Glutamatergic neuron (in vitro differentiated cells): ENCODE measurements at regions not wholly inside any gene's neighbourhood (a gene's known extent, or its start where the extent isn't known, plus 50 kb on each side); places are given as distances from the start of the nearest gene placed in this dataset.

Source experiments
- DNase-seq: peaks from one replicate; pipeline ENCODE4 v3.0.0; 2022
- H3K27ac Mint-ChIP-seq: one replicate; pipeline ENCODE4 v1.8.0; 2020; ENCODE audit warnings: mild to moderate bottlenecking, mixed read lengths, inconsistent platforms; ENCODE audit not compliant: unreplicated experiment
- H3K27me3 Mint-ChIP-seq: one replicate; pipeline ENCODE4 v1.8.0; 2020; ENCODE audit warnings: mild to moderate bottlenecking, moderate library complexity, mixed read lengths, inconsistent platforms; ENCODE audit not compliant: unreplicated experiment
- H3K36me3 Mint-ChIP-seq: one replicate; pipeline ENCODE4 v1.8.0; 2020; ENCODE audit warnings: mild to moderate bottlenecking, mixed read lengths, inconsistent platforms; ENCODE audit not compliant: unreplicated experiment
- H3K4me1 Mint-ChIP-seq: one replicate; pipeline ENCODE4 v1.8.0; 2020; ENCODE audit warnings: mild to moderate bottlenecking, low read depth, mixed read lengths, inconsistent platforms; ENCODE audit not compliant: unreplicated experiment
- H3K4me3 Mint-ChIP-seq: one replicate; pipeline ENCODE4 v1.8.0; 2020; ENCODE audit warnings: mild to moderate bottlenecking, mixed read lengths, inconsistent platforms; ENCODE audit not compliant: unreplicated experiment
- H3K9me3 Mint-ChIP-seq: one replicate; pipeline ENCODE4 v1.8.0; 2020; ENCODE audit warnings: mild to moderate bottlenecking, moderate library complexity, mixed read lengths, inconsistent platforms; ENCODE audit not compliant: unreplicated experiment
- TF ChIP-seq, protein P1 (sequence below): fragments of 200-600 bp; sonication (generic); IDR thresholded peaks from one replicate; pipeline ENCODE4 v1.5.0; 2021; ENCODE audit not compliant: partially characterized antibody, unreplicated experiment

GRCh38 chr1:81050390-81050789 is 750.3 kb upstream of the ADGRL2 start:
- H3K9me3 Mint-ChIP-seq, result no peaks in the 10 kb centered on the region

DNA sequence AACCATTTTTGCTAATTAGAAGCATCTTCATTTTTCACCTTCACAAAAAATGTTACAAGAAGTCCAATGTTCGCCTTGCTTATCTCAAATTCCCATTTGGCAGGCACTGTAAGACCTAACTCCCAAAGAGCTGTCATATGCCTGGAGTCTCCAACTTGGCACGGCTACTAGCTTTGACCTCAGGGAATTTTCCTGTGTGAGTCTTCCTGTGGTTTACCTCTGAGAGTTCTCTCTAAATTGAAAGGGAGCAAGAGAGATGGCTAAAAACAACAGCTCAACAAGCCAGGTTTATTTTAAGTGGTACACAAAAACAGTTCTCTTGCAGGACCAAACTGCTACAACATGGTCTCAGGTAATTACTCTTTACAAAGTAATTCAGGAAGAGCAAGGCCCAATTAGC is 756.0 kb upstream of the ADGRL2 start:
- H3K4me3 Mint-ChIP-seq, result no peak overlapping the region
- TF ChIP-seq, protein P1, sequence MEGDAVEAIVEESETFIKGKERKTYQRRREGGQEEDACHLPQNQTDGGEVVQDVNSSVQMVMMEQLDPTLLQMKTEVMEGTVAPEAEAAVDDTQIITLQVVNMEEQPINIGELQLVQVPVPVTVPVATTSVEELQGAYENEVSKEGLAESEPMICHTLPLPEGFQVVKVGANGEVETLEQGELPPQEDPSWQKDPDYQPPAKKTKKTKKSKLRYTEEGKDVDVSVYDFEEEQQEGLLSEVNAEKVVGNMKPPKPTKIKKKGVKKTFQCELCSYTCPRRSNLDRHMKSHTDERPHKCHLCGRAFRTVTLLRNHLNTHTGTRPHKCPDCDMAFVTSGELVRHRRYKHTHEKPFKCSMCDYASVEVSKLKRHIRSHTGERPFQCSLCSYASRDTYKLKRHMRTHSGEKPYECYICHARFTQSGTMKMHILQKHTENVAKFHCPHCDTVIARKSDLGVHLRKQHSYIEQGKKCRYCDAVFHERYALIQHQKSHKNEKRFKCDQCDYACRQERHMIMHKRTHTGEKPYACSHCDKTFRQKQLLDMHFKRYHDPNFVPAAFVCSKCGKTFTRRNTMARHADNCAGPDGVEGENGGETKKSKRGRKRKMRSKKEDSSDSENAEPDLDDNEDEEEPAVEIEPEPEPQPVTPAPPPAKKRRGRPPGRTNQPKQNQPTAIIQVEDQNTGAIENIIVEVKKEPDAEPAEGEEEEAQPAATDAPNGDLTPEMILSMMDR, result no peak
- H3K36me3 Mint-ChIP-seq, result no peaks in the 10 kb centered on the region
- no peaks in the 10 kb centered on the region for H3K4me1 Mint-ChIP-seq
- no peak overlapping the region for H3K27ac Mint-ChIP-seq
- no peaks in the 10 kb centered on the region for H3K27me3 Mint-ChIP-seq
- no peak for DNase-seq
- peaks cover under 1% of the 10 kb centered on the region for H3K9me3 Mint-ChIP-seq

More at GRCh38 chr1:81050390-81050789, 750.3 kb upstream of the ADGRL2 start:
- peaks cover 3% of the 10 kb centered on the region for H3K4me1 Mint-ChIP-seq
- H3K27ac Mint-ChIP-seq, result no peak overlapping the region
- H3K27me3 Mint-ChIP-seq, result no peaks in the 10 kb centered on the region
- no peaks in the 10 kb centered on the region for H3K36me3 Mint-ChIP-seq
- TF ChIP-seq, protein P1, result no peak
- no peak overlapping the region for H3K4me3 Mint-ChIP-seq
- no peak for DNase-seq

DNA sequence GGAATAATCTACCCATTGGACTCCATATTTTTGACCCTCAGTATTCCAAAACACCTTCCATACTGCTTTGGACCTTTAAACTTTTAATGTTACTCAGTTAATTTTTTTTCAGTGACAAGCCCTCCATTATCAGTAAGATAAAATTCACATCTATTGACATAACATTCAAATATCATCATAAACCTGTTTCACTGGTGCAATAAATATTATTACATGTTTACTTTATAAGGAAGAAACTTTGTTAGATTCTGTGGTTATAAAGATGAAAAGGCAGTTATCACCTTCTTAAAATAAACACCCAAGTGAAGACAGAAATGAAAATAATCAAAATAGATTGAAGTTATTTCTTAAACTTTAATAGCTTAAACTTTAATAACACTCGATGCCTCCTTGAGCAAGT is 758.5 kb upstream of the ADGRL2 start:
- H3K27me3 Mint-ChIP-seq, result no peaks in the 10 kb centered on the region
- DNase-seq, result no peak
- no peaks in the 10 kb centered on the region for H3K36me3 Mint-ChIP-seq
- H3K9me3 Mint-ChIP-seq, result peaks cover 2% of the 10 kb centered on the region
- H3K4me3 Mint-ChIP-seq, result no peak overlapping the region
- TF ChIP-seq, protein P1, result no peak
- no peaks in the 10 kb centered on the region for H3K4me1 Mint-ChIP-seq
- H3K27ac Mint-ChIP-seq, result no peak overlapping the region

GRCh38 chr1:81034291-81034690 is 766.4 kb upstream of the ADGRL2 start:
- H3K4me3 Mint-ChIP-seq, result no peak overlapping the region
- TF ChIP-seq, protein P1, result no peak
- no peaks in the 10 kb centered on the region for H3K4me1 Mint-ChIP-seq
- H3K9me3 Mint-ChIP-seq, result peaks cover 2% of the 10 kb centered on the region
- no peaks in the 10 kb centered on the region for H3K27me3 Mint-ChIP-seq
- peaks cover 5% of the 10 kb centered on the region for H3K36me3 Mint-ChIP-seq
- DNase-seq, result no peak
- H3K27ac Mint-ChIP-seq, result no peak overlapping the region

DNA sequence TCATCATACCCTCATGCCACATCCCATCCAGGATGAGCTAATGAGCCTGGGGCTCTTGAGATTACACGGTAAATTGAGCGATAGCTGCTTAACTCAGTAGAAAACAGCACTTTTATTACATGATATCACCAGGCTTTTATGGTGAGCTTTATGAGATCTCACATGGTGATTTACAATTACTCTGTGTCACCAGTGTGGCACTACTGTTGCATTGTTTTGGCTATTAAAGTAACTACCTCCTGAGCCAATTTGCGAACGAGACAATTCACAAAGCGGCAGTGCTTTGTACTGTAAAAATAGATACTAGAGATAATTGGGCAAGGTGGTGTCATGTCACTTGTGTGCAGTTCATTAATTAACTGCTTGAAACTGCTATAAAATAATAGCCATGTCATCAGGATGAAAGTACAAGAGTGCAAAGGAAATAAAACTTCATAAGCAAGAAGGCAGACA is 767.7 kb upstream of the ADGRL2 start:
- peaks cover 5% of the 10 kb centered on the region for H3K36me3 Mint-ChIP-seq
- no peak overlapping the region for H3K27ac Mint-ChIP-seq
- TF ChIP-seq, protein P1, result no peak
- no peaks in the 10 kb centered on the region for H3K4me1 Mint-ChIP-seq
- no peaks in the 10 kb centered on the region for H3K27me3 Mint-ChIP-seq
- H3K4me3 Mint-ChIP-seq, result no peak overlapping the region
- no peak for DNase-seq
- peaks cover 2% of the 10 kb centered on the region for H3K9me3 Mint-ChIP-seq
